Liver (tissue), 3 donors: ENCODE measurements at regions not wholly inside any gene's neighbourhood (a gene's known extent, or its start where the extent isn't known, plus 50 kb on each side); places are given as distances from the start of the nearest gene placed in this dataset.

Source experiments
- EGR1 ChIP-seq, 2 donors: IDR thresholded peaks; 2 replicates each; pipeline ENCODE4 v1.6.1; 2016 to 2018; ENCODE audit warnings: antibody characterized with exemption in 2 of 2, low read depth in 2 of 2
- MAX ChIP-seq: IDR thresholded peaks from 2 replicates; pipeline ENCODE4 v1.6.1; 2016; ENCODE audit warnings: antibody characterized with exemption
- TF ChIP-seq, protein P1 (sequence below): fragments of 150-350 bp; IDR thresholded peaks from 2 replicates; pipeline ENCODE4 v1.5.1; 2017; ENCODE audit warnings: improper control_type of control experiment, low read depth, low read length; ENCODE audit not compliant: missing input control
- donor health status: healthy.
- donor health status: healthy.

- TF ChIP-seq, protein P1, sequence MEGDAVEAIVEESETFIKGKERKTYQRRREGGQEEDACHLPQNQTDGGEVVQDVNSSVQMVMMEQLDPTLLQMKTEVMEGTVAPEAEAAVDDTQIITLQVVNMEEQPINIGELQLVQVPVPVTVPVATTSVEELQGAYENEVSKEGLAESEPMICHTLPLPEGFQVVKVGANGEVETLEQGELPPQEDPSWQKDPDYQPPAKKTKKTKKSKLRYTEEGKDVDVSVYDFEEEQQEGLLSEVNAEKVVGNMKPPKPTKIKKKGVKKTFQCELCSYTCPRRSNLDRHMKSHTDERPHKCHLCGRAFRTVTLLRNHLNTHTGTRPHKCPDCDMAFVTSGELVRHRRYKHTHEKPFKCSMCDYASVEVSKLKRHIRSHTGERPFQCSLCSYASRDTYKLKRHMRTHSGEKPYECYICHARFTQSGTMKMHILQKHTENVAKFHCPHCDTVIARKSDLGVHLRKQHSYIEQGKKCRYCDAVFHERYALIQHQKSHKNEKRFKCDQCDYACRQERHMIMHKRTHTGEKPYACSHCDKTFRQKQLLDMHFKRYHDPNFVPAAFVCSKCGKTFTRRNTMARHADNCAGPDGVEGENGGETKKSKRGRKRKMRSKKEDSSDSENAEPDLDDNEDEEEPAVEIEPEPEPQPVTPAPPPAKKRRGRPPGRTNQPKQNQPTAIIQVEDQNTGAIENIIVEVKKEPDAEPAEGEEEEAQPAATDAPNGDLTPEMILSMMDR, result no peak
- TF ChIP-seq EGR1 (IDR thresholded peaks at IDR 0.05; ENCODE audit: low read depth in 2 of 2), result no peak
- no peak for TF ChIP-seq MAX
Measured at GRCh38 chr2:9768388-9768787, 74.9 kb upstream of the TAF1B start.
